ENCODE measurements at regions not wholly inside any gene's neighbourhood (a gene's known extent, or its start where the extent isn't known, plus 50 kb on each side); places are given as distances from the start of the nearest gene placed in this dataset.

GRCh38 chr9:10686943-10687342 is 74.1 kb upstream of the PTPRD start:
- TF ChIP-seq CTCF (IDR thresholded peaks at IDR 0.05), result no peak
- TF ChIP-seq POLR2A (IDR thresholded peaks at IDR 0.05), result no peak
